WTC11 (cell line): ENCODE measurements at regions not wholly inside any gene's neighbourhood (a gene's known extent, or its start where the extent isn't known, plus 50 kb on each side); places are given as distances from the start of the nearest gene placed in this dataset.

ENCODE experiments used
- MYBL2 ChIP-seq: sonication (generic); formaldehyde crosslinking; IDR thresholded peaks from 2 replicates; pipeline ENCODE4 v1.8.1; 2023; ENCODE audit warnings: mild to moderate bottlenecking, moderate library complexity, missing genetic modification reagents
- TP53 ChIP-seq: sonication (generic); formaldehyde crosslinking; IDR thresholded peaks from 2 replicates; pipeline ENCODE4 v1.8.1; 2023; ENCODE audit warnings: mild to moderate bottlenecking, missing genetic modification reagents
- ZNF138 ChIP-seq: sonication (generic); formaldehyde crosslinking; conservative IDR thresholded peaks from 2 replicates; pipeline ENCODE4 v1.8.1; 2022; ENCODE audit warnings: mild to moderate bottlenecking, moderate library complexity, missing genetic modification reagents
- TF ChIP-seq, protein P1 (sequence below): sonication (generic); formaldehyde crosslinking; IDR thresholded peaks from 2 replicates; pipeline ENCODE4 v1.8.0; 2022; ENCODE audit warnings: mild to moderate bottlenecking, missing genetic modification reagents
- TF ChIP-seq, protein P2 (sequence below): fragments of 200-600 bp; IDR thresholded peaks from 2 replicates; pipeline ENCODE4 v1.8.0; 2022; ENCODE audit warnings: antibody characterized with exemption
- TF ChIP-seq, protein P3 (sequence below): sonication (generic); formaldehyde crosslinking; IDR thresholded peaks from 2 replicates; pipeline ENCODE4 v1.8.0; 2023; ENCODE audit warnings: missing genetic modification reagents, mild to moderate bottlenecking, borderline replicate concordance
- TF ChIP-seq, protein P4 (sequence below): sonication (generic); formaldehyde crosslinking; IDR thresholded peaks from 2 replicates; pipeline ENCODE4 v1.8.1; 2023; ENCODE audit warnings: mild to moderate bottlenecking, missing genetic modification reagents, moderate library complexity

DNA sequence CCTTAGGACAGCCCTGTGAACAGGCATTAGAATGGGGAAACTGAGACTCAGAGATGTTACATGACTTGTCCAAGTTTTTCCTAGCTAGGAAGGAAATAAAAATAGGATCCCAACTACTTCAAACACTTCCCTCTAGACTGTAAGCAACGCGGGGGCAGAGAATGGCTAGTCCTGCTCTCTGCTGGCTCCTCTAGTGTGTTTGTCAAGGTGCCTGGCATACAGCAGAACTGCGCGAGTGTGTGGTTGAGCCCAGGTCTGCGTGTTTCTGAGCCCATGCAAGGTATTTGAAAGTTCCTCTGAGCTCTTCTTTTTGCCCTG is 152.5 kb downstream of the MACROH2A1 start:
- TF ChIP-seq, protein P1, sequence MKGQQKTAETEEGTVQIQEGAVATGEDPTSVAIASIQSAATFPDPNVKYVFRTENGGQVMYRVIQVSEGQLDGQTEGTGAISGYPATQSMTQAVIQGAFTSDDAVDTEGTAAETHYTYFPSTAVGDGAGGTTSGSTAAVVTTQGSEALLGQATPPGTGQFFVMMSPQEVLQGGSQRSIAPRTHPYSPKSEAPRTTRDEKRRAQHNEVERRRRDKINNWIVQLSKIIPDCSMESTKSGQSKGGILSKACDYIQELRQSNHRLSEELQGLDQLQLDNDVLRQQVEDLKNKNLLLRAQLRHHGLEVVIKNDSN (CRISPR knock-in tag): no peak
- TF ChIP-seq MYBL2 (no peak), ZNF138 (CRISPR knock-in tag) (no peak), TP53 (CRISPR knock-in tag) (no peak)
- TF ChIP-seq, protein P2, sequence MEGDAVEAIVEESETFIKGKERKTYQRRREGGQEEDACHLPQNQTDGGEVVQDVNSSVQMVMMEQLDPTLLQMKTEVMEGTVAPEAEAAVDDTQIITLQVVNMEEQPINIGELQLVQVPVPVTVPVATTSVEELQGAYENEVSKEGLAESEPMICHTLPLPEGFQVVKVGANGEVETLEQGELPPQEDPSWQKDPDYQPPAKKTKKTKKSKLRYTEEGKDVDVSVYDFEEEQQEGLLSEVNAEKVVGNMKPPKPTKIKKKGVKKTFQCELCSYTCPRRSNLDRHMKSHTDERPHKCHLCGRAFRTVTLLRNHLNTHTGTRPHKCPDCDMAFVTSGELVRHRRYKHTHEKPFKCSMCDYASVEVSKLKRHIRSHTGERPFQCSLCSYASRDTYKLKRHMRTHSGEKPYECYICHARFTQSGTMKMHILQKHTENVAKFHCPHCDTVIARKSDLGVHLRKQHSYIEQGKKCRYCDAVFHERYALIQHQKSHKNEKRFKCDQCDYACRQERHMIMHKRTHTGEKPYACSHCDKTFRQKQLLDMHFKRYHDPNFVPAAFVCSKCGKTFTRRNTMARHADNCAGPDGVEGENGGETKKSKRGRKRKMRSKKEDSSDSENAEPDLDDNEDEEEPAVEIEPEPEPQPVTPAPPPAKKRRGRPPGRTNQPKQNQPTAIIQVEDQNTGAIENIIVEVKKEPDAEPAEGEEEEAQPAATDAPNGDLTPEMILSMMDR: no peak
- TF ChIP-seq, protein P3, sequence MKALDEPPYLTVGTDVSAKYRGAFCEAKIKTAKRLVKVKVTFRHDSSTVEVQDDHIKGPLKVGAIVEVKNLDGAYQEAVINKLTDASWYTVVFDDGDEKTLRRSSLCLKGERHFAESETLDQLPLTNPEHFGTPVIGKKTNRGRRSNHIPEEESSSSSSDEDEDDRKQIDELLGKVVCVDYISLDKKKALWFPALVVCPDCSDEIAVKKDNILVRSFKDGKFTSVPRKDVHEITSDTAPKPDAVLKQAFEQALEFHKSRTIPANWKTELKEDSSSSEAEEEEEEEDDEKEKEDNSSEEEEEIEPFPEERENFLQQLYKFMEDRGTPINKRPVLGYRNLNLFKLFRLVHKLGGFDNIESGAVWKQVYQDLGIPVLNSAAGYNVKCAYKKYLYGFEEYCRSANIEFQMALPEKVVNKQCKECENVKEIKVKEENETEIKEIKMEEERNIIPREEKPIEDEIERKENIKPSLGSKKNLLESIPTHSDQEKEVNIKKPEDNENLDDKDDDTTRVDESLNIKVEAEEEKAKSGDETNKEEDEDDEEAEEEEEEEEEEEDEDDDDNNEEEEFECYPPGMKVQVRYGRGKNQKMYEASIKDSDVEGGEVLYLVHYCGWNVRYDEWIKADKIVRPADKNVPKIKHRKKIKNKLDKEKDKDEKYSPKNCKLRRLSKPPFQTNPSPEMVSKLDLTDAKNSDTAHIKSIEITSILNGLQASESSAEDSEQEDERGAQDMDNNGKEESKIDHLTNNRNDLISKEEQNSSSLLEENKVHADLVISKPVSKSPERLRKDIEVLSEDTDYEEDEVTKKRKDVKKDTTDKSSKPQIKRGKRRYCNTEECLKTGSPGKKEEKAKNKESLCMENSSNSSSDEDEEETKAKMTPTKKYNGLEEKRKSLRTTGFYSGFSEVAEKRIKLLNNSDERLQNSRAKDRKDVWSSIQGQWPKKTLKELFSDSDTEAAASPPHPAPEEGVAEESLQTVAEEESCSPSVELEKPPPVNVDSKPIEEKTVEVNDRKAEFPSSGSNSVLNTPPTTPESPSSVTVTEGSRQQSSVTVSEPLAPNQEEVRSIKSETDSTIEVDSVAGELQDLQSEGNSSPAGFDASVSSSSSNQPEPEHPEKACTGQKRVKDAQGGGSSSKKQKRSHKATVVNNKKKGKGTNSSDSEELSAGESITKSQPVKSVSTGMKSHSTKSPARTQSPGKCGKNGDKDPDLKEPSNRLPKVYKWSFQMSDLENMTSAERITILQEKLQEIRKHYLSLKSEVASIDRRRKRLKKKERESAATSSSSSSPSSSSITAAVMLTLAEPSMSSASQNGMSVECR (CRISPR knock-in tag): no peak
- TF ChIP-seq, protein P4, sequence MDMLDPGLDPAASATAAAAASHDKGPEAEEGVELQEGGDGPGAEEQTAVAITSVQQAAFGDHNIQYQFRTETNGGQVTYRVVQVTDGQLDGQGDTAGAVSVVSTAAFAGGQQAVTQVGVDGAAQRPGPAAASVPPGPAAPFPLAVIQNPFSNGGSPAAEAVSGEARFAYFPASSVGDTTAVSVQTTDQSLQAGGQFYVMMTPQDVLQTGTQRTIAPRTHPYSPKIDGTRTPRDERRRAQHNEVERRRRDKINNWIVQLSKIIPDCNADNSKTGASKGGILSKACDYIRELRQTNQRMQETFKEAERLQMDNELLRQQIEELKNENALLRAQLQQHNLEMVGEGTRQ (CRISPR knock-in tag): no peak
